Right lobe of liver (tissue), 6 donors: ENCODE measurements at regions not wholly inside any gene's neighbourhood (a gene's known extent, or its start where the extent isn't known, plus 50 kb on each side); places are given as distances from the start of the nearest gene placed in this dataset.
A peak's percentile ranks its signal among the peaks of the same experiment; 100 is the strongest.

Experiments used
- ATAC-seq, 4 donors: fragments of 200-7000 bp; cut with Tn5 transposase; one replicate each; pipeline ENCODE4 v1.9.1; 2020; ENCODE audit warnings: mild to moderate bottlenecking in 4 of 4, moderate library complexity in 4 of 4
- DNase-seq, 3 donors: peaks; one replicate each; pipeline ENCODE4 v3.0.0-alpha.2; 2020
- H3K27ac ChIP-seq, 3 donors: fragments of 200-600 bp; one replicate each; pipeline ENCODE4 v1.8.0; 2022
- H3K27me3 ChIP-seq, 2 donors: fragments of 200-600 bp; one replicate each; pipeline ENCODE4 v1.8.0; 2022
- H3K36me3 ChIP-seq, 4 donors: fragments of 200-600 bp; sonication (generic) in 1 of 4; one replicate each; pipeline versions ENCODE4 v1.5.1 to v1.8.0; 2017 to 2022; ENCODE audit warnings: control low read depth in 1 of 4
- H3K4me1 ChIP-seq, 4 donors: fragments of 200-600 bp; sonication (generic) in 1 of 4; one replicate each; pipeline versions ENCODE4 v1.5.1 to v1.8.0; 2017 to 2022; ENCODE audit warnings: control low read depth in 1 of 4
- H3K4me3 ChIP-seq, 3 donors: fragments of 200-600 bp; one replicate each; pipeline ENCODE4 v1.8.0; 2022
- H3K9me3 ChIP-seq, 4 donors: fragments of 200-600 bp; sonication (generic) in 1 of 4; one replicate each; pipeline versions ENCODE4 v1.5.1 to v1.8.0; 2017 to 2022; ENCODE audit warnings: control low read depth in 1 of 4
- POLR2A ChIP-seq: fragments of 450-650 bp; IDR thresholded peaks from one replicate; pipeline ENCODE4 v1.6.1; 2017; ENCODE audit warnings: antibody characterized with exemption, mild to moderate bottlenecking
- WGBS: methylation state at CpG from one replicate; pipeline ENCODE4 v1.1.6; 2018; ENCODE audit warnings: low coverage, low lambda C conversion rate; ENCODE audit not compliant: insufficient coverage; ENCODE audit errors: missing lambda C conversion rate; 5-methylcytosine and 5-hydroxymethylcytosine counted together
- intact Hi-C, 2 donors: fragments of 100-400 bp; cut with DNase I; formaldehyde crosslinking; loops; one replicate each; pipeline versions ENCODE4 v1.11.2 to v1.14.1; 2022
- TF ChIP-seq, protein P1 (sequence below), 4 donors: fragments of 200-600 bp in 3 of 4; fragments of 450-650 bp in 1 of 4; IDR thresholded peaks; one replicate each; pipeline versions ENCODE4 v1.5.1 to v1.8.0; 2016 to 2022; ENCODE audit warnings: antibody characterized with exemption in 4 of 4, mild to moderate bottlenecking in 2 of 4
- donor health status: DM: no; HTN: yes; CAD: no.
- donor health status: DM: no; HTN: no; CAD: no.
- donor health status: DM: no; HTN: no; CAD: no.
- donor health status: DM: no; HTN: yes; CAD: no.
- donor health status: DM: no; HTN: yes; CAD: no.

DNA sequence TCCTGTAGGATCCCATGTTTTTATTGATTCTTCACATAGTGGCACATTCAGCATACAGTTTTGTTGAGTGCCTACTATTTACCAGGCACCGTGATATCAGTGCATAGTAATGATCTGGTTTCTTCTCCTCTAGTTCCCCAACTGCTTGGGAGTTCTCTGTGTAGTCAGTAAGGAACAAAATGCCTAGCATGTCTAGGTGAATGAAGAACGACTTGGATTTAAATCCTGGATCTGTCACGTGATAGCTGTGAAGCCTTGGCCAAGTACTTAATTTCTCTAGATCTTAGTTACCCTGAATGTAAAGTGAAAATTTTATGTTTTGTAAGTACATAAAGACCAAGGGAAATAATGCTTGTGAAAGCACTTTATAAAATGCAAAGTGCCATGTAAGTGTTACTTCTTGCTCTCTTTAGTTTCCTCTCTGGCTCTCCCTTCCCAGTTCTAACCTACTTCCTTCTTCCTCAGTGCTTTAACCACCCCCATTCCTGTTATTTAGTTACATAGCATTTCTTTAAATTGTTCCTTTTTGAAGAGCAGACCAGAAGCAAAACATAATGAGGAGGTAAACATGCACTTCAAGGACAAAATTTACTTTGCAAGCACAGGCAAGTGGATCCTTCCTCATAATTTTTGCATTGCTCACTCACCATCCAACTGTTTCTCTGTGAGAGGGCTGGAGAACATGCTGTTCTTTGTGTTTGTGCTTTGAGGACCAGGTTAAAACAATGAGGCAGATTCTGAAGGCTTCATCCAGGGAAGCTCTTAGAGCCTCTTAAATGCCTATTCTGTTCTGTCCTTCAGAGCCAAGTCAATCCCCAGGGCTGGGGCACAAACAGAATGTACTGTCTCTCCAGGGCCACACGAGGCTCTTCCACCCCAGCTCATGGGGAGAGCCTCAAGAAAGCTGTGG is 353.9 kb upstream of the TENM4 start:
- Histone ChIP-seq H3K36me3 (no peaks in the 10 kb centered on the region), H3K9me3 (no peaks in the 10 kb centered on the region), H3K27ac (no peak overlapping the region), H3K4me1 (no peaks in the 10 kb centered on the region), H3K4me3 (no peak overlapping the region), H3K27me3 (no peaks in the 10 kb centered on the region)
- intact Hi-C loops, result no loop called here
- TF ChIP-seq, protein P1, sequence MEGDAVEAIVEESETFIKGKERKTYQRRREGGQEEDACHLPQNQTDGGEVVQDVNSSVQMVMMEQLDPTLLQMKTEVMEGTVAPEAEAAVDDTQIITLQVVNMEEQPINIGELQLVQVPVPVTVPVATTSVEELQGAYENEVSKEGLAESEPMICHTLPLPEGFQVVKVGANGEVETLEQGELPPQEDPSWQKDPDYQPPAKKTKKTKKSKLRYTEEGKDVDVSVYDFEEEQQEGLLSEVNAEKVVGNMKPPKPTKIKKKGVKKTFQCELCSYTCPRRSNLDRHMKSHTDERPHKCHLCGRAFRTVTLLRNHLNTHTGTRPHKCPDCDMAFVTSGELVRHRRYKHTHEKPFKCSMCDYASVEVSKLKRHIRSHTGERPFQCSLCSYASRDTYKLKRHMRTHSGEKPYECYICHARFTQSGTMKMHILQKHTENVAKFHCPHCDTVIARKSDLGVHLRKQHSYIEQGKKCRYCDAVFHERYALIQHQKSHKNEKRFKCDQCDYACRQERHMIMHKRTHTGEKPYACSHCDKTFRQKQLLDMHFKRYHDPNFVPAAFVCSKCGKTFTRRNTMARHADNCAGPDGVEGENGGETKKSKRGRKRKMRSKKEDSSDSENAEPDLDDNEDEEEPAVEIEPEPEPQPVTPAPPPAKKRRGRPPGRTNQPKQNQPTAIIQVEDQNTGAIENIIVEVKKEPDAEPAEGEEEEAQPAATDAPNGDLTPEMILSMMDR (IDR thresholded peaks at IDR 0.05), result no peak
- TF ChIP-seq POLR2A, result no peak
- ATAC-seq, result peak in 1 of 4 donors; percentile 45
- DNase-seq, result no peak
- 34% methylated on average over 4 of the region's 4 CpGs for WGBS

DNA sequence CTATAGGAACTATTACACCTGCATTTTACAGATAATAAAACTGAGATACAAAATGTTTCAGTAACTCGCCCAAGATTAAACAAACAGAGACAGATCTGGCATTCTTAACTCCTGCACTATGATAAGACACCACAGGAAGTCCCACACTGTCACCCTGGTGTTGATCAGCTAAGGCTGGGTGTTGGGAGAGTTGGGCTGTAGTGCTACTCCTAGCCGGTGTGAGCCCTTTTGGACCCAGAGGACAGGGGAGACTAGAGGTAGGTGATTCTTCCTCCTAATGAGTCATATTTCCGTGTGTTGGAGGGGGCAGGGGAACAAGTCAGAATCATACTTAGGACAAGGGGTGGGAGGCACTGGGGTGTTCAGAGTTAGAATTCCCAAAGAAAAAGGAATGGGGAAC is 353.2 kb upstream of the TENM4 start:
- Histone ChIP-seq H3K4me1 (no peaks in the 10 kb centered on the region), H3K9me3 (no peaks in the 10 kb centered on the region), H3K36me3 (no peaks in the 10 kb centered on the region), H3K4me3 (no peak overlapping the region), H3K27ac (no peak overlapping the region), H3K27me3 (no peaks in the 10 kb centered on the region)
- intact Hi-C loops, result no loop called here
- TF ChIP-seq, protein P1 (IDR thresholded peaks at IDR 0.05), result no peak
- no peak for TF ChIP-seq POLR2A
- WGBS, result 22% methylated on average over 3 of the region's 3 CpGs
- DNase-seq, result no peak
- no peak for ATAC-seq

DNA sequence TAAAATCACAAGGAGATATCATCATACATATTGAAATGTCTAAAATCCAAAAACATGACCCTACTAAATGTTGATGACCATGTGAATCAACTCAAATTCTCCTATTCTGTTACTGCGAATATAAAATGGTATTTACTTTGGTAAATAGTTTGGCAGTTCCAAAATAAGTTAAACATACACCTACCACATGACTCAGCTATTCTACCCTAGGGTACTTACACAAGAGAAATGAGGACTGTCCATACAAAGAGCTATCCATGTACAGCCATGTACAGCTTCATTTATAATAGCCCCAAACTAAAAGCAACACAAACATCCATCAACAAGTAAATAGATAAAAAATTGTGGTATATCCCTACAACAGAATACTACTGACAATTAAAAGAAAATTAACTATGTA is 346.1 kb upstream of the TENM4 start:
- no peaks in the 10 kb centered on the region for H3K36me3 ChIP-seq
- H3K27ac ChIP-seq, result no peak overlapping the region
- H3K4me3 ChIP-seq, result no peak overlapping the region
- no peak for TF ChIP-seq POLR2A
- TF ChIP-seq, protein P1 (IDR thresholded peaks at IDR 0.05), result no peak
- ATAC-seq (no peak), DNase-seq (no peak)
- WGBS, result 35% methylated on average over 1 of the region's 1 CpG
- intact Hi-C loops, result no loop called here
- no peaks in the 10 kb centered on the region for H3K27me3 ChIP-seq
- no peaks in the 10 kb centered on the region for H3K4me1 ChIP-seq
- no peaks in the 10 kb centered on the region for H3K9me3 ChIP-seq

DNA sequence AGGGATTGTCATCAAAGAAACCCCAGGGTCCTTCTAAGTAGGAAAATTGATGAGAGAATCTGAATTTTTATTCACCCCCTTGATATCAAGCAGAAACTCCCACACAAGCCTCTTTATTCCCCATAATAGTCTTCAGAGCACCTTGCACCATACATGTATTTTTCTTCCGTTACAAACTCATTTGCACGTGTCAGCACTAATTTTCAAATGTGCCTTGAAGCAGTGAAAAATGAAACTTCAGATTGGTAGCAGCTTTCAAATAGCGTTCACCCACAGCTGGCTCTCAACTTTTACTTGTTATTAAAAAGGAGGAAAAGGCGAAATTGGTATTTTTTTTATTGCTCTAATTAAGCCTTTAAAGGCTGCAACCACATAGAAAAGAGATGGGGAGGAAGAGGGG is 343.0 kb upstream of the TENM4 start:
- no peaks in the 10 kb centered on the region for H3K27me3 ChIP-seq
- H3K27ac ChIP-seq, result no peak overlapping the region
- H3K4me3 ChIP-seq, result no peak overlapping the region
- no peak for DNase-seq
- WGBS, result 54% methylated on average over 4 of the region's 4 CpGs
- H3K4me1 ChIP-seq, result no peaks in the 10 kb centered on the region
- H3K36me3 ChIP-seq, result no peaks in the 10 kb centered on the region
- intact Hi-C loops, result no loop called here
- no peak for ATAC-seq
- H3K9me3 ChIP-seq, result no peaks in the 10 kb centered on the region
- TF ChIP-seq, protein P1 (IDR thresholded peaks at IDR 0.05), result no peak
- no peak for TF ChIP-seq POLR2A
